ENCODE measurements at regions not wholly inside any gene's neighbourhood (a gene's known extent, or its start where the extent isn't known, plus 50 kb on each side); places are given as distances from the start of the nearest gene placed in this dataset.

DNA sequence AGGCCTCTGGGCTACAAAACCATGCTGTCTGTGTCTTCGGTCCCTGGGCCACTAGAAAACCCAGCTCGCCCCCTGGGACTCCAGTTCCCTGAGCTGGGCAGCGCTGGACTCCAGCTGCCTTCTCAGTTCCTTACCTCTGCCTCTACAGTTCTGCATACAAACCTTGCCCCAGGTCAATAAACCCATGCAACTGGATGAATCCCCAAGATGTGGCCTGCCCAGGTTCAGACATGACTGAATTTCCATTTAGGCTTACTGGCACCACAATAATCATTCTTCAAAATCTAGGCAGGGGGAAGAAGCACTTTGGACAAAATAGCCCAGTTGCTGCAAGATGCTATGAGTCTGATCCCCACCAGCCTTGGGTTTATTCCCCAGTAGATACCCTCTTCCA lies 159.5 kb downstream of the RRAGC start:
- Histone ChIP-seq H3K27ac (no peak overlapping the region), H3K4me1 (no peaks in the 10 kb centered on the region), H3K4me3 (no peak overlapping the region), H3K27me3 (replicated peaks in 1 of 7) (peaks cover 0 to 47% (median 0%) of the 10 kb centered on the region in 7 donors), H3K36me3 (no peaks in the 10 kb centered on the region), H3K9me3 (peaks cover 0 to 15% (median under 1%) of the 10 kb centered on the region in 8 donors)
- 82 to 98% (median 90%) methylated on average over 3 of the region's 3 CpGs for WGBS, 5 donors
- intact Hi-C loops (cut with DNase I; ENCODE audit: low total_unique reads): no loop called here
- TF ChIP-seq POLR2AphosphoS5 (IDR thresholded peaks at IDR 0.05): no peak
- TF ChIP-seq POLR2A (IDR thresholded peaks at IDR 0.05): no peak
- TF ChIP-seq, protein P1, sequence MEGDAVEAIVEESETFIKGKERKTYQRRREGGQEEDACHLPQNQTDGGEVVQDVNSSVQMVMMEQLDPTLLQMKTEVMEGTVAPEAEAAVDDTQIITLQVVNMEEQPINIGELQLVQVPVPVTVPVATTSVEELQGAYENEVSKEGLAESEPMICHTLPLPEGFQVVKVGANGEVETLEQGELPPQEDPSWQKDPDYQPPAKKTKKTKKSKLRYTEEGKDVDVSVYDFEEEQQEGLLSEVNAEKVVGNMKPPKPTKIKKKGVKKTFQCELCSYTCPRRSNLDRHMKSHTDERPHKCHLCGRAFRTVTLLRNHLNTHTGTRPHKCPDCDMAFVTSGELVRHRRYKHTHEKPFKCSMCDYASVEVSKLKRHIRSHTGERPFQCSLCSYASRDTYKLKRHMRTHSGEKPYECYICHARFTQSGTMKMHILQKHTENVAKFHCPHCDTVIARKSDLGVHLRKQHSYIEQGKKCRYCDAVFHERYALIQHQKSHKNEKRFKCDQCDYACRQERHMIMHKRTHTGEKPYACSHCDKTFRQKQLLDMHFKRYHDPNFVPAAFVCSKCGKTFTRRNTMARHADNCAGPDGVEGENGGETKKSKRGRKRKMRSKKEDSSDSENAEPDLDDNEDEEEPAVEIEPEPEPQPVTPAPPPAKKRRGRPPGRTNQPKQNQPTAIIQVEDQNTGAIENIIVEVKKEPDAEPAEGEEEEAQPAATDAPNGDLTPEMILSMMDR (IDR thresholded peaks at IDR 0.05 in 8 of 11, conservative IDR thresholded peaks at IDR 0.05 in 3 of 11): no peak
- DNase-seq: no peak

DNA sequence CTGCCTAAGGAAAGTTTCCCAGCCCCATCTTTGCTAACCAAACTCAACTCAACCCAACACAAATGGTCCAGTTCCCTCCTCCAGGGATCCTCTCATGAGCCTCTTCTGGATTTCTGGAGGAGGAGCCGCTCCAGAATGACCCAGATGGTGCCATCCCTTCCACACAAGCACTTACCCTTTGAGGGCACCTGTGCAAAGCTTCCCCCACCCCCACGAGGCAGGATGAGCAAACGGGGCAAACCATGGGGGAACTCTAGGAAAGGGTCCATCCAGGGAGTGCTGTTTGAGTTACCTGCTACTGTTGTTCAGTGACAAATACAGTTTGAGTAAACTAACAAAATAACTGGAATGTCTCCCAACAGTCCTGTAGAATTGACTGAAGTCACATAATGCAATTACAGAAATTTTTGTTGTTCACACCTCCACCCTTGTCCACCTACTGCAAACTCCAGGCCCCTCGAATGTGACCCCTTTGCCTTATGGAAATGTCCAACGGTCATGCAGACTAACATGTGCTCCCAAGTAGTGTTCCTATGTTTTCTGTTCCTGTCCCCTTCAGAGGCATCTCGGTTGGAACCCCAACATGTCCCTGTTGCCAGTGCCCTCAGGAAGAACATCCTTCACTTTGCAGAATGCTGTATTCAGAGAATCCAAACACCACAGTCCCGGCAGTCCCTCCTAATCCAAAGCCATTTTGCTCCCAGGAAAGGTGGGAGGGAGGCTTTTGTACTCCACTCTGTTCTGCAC lies 160.1 kb downstream of the RRAGC start:
- H3K27me3 ChIP-seq (replicated peaks in 1 of 7): peaks cover 0 to 45% (median 0%) of the 10 kb centered on the region in 7 donors
- WGBS, 5 donors: 68 to 77% (median 74%) methylated on average over 7 of the region's 7 CpGs
- H3K36me3 ChIP-seq: no peaks in the 10 kb centered on the region
- TF ChIP-seq, protein P1 (IDR thresholded peaks at IDR 0.05 in 8 of 11, conservative IDR thresholded peaks at IDR 0.05 in 3 of 11): no peak
- no peak for TF ChIP-seq POLR2A (IDR thresholded peaks at IDR 0.05)
- no peak for TF ChIP-seq POLR2AphosphoS5 (IDR thresholded peaks at IDR 0.05)
- H3K27ac ChIP-seq: no peak overlapping the region
- H3K4me1 ChIP-seq: no peaks in the 10 kb centered on the region
- no peak for DNase-seq
- no peak overlapping the region for H3K4me3 ChIP-seq
- H3K9me3 ChIP-seq: peaks cover 0 to 9% (median 0%) of the 10 kb centered on the region in 8 donors
- intact Hi-C loops (cut with DNase I; ENCODE audit: low total_unique reads): no loop called here

DNA sequence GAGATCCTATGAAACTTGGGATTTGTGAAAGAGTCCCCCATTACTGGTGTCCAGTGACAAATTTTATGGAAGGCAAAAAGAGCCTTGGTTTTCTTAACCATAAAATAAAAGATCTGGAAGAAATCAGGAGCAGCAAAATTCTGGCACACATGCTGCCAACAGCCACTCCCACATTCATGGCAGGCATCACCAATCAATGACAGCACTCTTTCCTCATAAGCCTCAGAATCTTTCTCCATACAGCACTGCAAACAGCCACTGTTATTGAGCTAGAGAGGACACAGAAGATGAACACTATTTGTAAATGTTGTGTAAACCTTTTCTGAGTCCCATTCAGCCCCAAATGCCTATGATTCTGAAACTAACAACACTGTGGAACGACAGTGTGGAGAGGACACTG lies 162.2 kb downstream of the RRAGC start:
- DNase-seq: no peak
- Histone ChIP-seq H3K9me3 (peaks cover 0 to 7% (median 0%) of the 10 kb centered on the region in 8 donors), H3K4me3 (no peak overlapping the region), H3K4me1 (no peaks in the 10 kb centered on the region), H3K27ac (no peak overlapping the region), H3K27me3 (replicated peaks in 1 of 7) (peaks cover 0 to 39% (median 0%) of the 10 kb centered on the region in 7 donors), H3K36me3 (no peaks in the 10 kb centered on the region)
- TF ChIP-seq, protein P1 (IDR thresholded peaks at IDR 0.05 in 8 of 11, conservative IDR thresholded peaks at IDR 0.05 in 3 of 11): no peak
- TF ChIP-seq POLR2A (IDR thresholded peaks at IDR 0.05) (no peak), POLR2AphosphoS5 (IDR thresholded peaks at IDR 0.05) (no peak)
- WGBS, 5 donors: 65 to 80% (median 70%) methylated on average over 1 of the region's 1 CpG
- intact Hi-C loops (cut with DNase I; ENCODE audit: low total_unique reads): no loop called here

DNA sequence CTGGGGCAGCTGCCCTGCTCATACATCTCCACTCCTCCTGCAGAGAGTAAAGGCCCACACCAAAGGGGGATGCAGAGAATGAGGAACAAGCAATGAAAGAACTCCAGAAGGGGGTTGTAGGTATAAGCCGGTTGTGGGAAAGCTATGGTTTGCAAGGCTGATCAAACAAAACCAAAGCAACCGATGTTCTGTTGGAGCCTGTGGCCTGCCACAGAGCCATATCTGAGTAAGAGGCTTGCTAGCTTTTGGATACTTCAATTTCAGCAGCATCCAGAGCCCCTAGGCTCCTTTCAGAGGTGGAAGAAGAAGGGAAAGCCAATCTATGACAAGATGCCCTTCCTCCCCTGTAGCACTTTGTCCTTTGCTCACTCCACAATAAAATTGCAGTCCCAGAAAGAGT lies 163.2 kb downstream of the RRAGC start:
- no peak for DNase-seq
- H3K9me3 ChIP-seq: peaks cover 0 to 8% (median 5%) of the 10 kb centered on the region in 8 donors
- 61 to 80% (median 72%) methylated on average over 2 of the region's 2 CpGs for WGBS, 5 donors

More for the DNA sequence above, 163.2 kb downstream of the RRAGC start:
- Histone ChIP-seq H3K4me1 (no peaks in the 10 kb centered on the region), H3K27me3 (replicated peaks in 1 of 7) (peaks cover 0 to 29% (median 0%) of the 10 kb centered on the region in 7 donors), H3K36me3 (no peaks in the 10 kb centered on the region), H3K4me3 (no peak overlapping the region), H3K27ac (no peak overlapping the region)
- TF ChIP-seq POLR2AphosphoS5 (IDR thresholded peaks at IDR 0.05) (no peak), POLR2A (IDR thresholded peaks at IDR 0.05) (no peak)
- TF ChIP-seq, protein P1 (IDR thresholded peaks at IDR 0.05 in 8 of 11, conservative IDR thresholded peaks at IDR 0.05 in 3 of 11): no peak
- intact Hi-C loops (cut with DNase I; ENCODE audit: low total_unique reads): no loop called here

All from spleen (tissue), 11 donors.